Head of caudate nucleus (tissue), 42 donors: ENCODE measurements at regions not wholly inside any gene's neighbourhood (a gene's known extent, or its start where the extent isn't known, plus 50 kb on each side); places are given as distances from the start of the nearest gene placed in this dataset.

Source experiments
- DNase-seq, 42 donors: peaks; one replicate each; pipeline versions ENCODE4 v3.0.0 to v3.0.0-alpha.2; 2020 to 2021; ENCODE audit warnings: mixed read lengths in 7 of 42
- intact Hi-C: fragments of 100-400 bp; cut with DNase I; formaldehyde crosslinking; loops from one replicate; pipeline ENCODE4 v1.15.0; 2022

- intact Hi-C loops, result no loop called here
- peak in 5 of 42 donors; percentile 2 to 50 (median 30) for DNase-seq
Measured at GRCh38 chr4:3862640-3863420, 96.6 kb downstream of the ADRA2C start.

DNA sequence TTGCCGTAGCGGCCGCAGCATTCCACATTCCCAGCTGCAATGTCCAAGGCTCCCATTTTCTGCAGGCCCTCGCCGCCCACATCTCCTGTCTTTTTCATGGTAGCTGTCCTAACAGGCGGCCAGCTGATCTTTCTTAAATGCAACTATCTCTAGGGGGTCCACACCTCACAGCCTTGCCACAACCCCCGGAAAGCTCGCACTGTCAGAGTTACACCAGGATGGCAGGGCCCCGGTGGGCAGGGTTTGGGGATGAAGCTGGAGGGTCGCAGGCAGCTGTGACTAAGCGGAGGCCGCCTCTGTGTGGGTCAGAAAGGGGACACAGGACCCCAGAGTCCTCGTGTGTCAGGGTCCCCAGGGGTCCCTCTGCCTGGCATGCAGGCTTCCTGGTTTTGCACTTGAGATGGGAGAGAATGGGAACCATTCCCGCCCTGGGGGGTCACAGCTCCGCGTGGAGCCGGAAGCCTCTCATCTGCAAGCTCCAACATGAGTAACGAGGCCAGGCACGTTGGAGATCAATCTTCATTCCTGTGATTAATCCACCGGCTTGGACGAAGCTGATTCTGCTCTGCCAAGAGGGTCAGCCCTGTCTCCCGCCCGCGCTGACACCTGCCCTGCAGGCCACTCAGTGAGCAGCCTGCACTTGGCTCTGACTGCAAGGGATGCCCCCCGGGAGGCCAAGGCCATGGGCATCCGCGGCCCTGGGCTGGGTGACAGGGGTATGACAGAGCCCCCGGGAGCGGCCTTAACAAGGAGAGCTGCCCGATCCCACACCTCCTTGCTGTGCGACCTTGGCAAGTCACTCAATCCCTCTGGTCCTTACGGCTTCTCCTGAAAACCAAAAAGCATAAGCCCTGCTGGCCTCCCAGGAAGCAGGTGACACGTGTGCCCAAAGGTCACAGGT, 97.9 kb downstream of the ADRA2C start:
- intact Hi-C loops, result no loop called here
- no peak for DNase-seq

GRCh38 chr4:3864742-3865721, 98.8 kb downstream of the ADRA2C start:
- peak in 3 of 42 donors; percentile 14 to 24 (median 18) for DNase-seq
- intact Hi-C loops, result no loop called here

DNA sequence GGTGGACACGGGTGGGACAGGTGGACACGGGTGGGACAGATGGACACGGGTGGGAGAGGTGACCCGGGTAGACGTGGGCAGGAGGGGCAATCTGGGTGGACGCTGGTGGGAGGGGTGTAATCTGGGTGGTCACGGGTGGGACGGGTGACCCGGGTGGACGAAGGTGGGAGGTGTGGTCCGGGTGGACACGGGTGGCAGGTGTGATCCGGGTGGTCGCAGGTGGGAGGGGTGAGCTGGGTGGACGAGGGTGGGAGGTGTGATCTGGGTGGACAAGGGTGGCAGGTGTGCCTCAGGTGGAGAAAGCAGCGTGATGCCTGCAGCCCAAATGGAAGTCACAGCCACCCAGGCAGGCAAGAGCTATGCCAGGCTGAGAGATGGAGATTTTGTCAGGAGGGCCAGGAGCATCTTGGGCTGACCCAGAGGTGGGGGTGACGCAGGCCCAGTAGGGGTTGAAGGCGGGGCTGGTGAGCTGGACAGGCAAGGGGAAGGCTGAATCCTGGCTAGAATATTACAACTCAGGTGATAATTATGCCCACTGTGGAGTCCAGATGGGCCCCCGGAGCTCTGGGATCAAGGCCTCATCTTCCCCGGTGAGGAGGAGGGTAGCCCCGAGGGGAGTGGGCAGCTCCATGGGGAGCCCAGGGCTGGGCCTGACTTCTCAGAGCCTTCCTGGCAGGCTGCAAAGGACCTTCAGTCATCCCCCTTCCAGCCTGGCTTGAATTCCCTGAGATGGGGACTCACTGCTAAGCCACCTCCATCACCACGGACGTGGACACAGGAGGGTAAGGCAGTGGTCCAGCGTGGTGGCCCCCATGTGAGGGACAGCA, 100.0 kb downstream of the ADRA2C start:
- peak in 8 of 42 donors; percentile 5 to 31 (median 11) for DNase-seq
- intact Hi-C loops, result no loop called here

GRCh38 chr4:3866813-3867129, 100.6 kb downstream of the ADRA2C start:
- intact Hi-C loops, result no loop called here
- peak in 5 of 42 donors; percentile 7 to 24 (median 12) for DNase-seq

DNA sequence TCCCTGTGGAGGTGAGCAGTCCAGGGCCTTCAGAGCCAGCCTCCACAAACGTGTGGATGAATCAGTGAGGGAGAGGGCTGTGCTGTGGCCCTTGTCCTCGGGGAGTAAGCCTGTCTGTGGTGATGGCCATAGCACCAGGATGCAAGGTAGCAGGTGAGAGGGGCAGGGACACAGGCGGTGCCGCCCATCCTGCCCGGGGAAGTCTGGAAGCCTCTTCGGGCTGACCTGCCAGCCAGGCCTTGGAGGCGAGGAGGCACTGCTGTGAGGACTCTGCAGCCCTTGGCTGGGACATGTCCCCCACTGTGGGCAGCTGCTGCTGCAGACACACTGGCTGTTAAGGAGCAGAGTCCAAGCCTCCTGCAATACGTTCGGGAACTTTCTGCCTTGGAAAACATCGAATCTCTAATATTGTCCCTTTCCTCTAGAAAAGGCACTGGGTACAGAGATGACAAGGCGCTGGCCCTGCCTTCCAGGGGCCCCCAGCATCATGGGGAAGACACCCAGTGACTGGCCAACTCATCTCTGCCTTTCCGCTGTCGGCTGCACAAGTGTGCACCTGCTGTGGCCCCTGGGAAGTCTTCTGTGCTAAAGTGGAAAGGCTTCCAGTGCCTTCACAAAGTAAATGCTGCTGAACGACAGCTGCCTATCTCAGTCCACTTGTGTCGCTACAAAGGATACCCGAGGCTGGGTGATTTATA, 101.4 kb downstream of the ADRA2C start:
- intact Hi-C loops, result no loop called here
- peak in 6 of 42 donors; percentile 6 to 30 (median 9) for DNase-seq

DNA sequence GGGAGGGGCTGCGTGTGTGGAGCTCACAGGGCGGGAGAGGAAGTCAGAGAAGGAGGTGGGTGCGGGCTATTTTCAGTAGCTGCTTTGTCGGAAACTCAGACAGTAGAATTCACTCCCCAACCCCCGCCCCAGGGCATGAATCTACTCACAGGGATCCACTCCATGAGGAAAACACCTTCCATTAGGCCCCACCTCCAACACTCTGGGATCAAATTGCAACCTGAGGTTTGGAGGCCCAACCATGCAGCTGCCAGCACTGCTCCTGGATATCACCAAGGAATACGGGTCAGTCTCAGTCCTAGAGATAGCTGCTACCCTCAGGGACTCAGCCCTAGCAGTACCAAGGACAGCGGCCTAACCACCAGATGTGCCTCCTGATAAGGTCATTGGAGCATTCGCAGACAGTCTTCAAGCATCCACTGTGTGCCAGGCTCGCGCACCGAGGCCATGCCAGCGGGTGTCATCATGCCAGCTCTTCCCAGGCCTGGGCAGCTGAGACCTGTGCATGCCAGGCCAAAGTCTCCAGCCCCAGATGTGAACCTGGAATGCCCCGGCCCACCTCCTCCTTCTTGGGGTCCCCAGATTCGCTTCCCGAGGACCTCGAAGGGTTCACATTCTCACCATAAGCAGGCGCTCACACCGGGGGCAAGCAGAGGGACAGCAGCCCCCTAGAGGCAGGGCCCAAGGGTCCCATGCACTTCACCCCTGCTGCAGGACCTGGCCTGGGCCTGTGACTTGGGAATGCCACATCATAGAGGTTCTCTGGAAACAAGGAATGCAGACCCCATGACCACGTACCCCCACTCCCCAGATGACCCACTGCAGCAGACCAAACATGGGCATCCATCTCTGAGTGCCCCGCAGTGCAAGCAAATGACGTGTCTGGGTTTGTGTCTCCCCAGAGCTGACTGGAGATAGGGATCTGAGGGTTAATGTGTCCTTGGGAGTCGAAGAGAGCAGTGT, 102.3 kb downstream of the ADRA2C start:
- intact Hi-C loops, result no loop called here
- DNase-seq, result peak in 3 of 42 donors; percentile 7 to 22 (median 9)

GRCh38 chr4:3869174-3869572, 103.0 kb downstream of the ADRA2C start:
- intact Hi-C loops, result no loop called here
- DNase-seq, result peak in 2 of 42 donors; percentile 6 to 10

DNA sequence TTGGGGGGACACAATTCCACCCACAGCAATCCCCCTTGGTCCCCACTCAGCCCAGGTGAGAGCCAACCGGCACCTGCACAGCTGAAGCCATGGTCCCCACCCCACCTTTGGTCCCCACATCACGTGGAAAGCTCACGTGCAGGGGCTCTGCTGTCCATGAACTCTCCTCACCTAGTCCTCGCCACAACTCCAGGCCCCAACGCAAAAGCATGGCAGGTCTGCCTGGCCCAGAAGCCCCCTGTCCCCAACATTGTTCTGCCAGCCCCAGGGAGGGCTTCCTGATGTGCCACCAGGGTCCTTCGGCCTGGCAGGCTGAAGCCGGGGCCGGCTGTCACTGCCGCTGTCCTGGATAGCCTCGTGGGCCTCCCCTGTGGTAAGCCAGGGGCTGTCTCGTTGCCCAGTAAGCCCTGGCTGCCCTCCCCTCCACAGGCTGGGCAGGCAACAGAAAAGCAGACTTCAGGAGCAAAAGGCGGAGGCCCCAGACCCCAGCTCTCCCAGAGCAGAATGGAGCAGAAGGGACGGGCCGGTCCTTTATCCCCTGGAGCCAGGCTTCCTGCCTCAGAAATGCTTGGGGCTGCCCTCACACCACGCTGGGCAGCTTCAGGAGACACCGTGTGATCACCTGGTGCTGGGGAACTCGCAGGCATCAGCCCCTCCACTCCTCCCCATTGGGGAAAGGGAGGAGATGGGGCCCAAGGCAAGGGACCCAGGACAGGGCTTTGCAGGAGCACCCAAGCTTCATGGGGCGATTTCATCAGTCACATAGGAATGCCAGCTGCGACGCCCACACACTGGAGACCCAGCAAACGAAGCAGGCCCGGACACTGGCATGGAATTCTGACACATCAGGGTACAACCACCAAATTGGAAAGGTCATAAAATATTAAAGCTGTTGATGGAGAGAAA, 103.7 kb downstream of the ADRA2C start:
- peak in 5 of 42 donors; percentile 7 to 22 (median 10) for DNase-seq

GRCh38 chr4:3870567-3870962, 104.4 kb downstream of the ADRA2C start:
- intact Hi-C loops, result no loop called here
- peak in 2 of 42 donors; percentile 1 to 24 for DNase-seq

More for the DNA sequence above, 103.7 kb downstream of the ADRA2C start:
- intact Hi-C loops, result no loop called here

DNA sequence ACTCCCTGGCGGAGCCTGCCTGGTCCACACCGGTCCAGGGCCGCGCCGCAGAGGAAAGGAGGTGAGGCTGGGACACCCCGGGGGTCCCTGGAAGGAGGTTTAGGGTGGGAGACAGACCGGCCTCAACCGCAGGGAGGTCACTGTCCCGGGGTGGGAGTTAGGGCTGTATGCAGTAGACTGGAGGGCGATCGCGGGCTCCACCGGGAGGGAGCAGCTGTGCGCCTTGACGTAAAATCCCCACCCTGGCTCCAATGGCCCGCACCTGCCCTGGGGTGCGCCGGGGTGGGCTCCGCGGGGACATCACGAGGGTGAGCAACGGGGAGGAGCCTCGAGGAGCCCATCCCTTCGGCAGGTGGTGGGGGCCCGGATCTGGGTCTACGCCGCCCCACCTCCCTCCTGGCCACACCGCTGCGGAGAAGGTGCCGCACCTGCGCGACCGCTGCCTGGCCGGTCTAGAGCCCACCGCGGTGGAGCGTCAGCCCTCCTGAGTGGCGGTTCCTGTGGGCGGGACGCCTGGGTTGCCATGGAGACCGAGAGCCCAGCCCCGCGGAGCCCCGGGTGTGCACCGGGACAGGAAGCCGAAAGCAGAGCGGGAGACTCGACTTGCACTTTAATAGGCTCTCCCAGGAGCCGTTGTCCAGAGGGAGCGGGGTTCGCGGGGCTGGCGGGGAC, 105.1 kb downstream of the ADRA2C start:
- intact Hi-C loops, result no loop called here
- peak in 41 of 42 donors; percentile 17 to 84 (median 66) for DNase-seq

DNA sequence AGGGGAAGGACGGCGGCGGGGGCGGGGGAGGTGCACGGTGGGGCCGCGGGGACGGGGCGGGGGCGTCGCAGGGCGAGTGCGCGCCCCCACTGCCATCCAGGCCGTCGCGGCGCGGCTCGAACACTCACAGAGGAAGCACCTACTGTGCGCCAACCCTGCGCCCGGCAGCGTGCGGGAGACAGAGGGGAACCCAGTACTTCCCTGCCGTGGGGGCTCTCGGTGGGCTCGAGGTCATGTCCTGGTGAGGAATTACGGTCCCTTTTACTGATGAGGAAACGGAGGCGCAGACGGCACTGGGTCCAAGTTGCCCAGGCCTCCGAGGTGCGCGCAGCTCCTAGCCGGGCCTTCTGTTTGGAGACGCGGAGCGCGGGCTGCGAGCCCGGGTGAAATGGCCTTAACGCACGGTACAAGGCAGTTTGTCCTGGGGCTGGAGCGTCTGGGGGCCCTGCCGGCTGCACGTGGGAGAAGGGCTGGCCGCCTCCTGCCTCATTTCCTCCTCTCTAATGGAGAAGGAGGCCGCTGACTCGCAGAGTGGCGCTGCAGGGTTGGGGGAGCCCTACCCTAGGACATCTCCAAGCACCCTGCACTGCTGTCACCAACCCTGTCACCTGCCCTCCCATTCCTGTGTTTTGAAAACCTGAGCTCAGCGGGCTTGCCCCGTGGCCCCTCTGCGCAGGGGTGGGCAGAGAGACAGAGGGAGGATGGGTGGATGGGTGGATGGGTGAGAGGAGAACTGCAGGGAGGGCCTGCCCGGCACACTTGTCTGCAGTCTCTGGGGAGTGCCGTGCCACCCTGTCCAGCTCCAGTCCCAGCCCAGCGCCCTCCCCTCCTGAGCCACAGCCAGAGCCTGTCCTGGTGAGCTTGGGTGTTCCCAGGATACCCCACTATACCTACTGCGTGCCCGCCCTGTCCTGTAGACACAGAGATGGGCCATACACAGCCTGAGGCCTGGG, 106.0 kb downstream of the ADRA2C start:
- peak in 4 of 42 donors; percentile 5 to 22 (median 10) for DNase-seq
- intact Hi-C loops, result no loop called here

- intact Hi-C loops, result no loop called here
- peak in 2 of 42 donors; percentile 1 to 4 for DNase-seq
Measured at GRCh38 chr4:3872834-3873313, 106.7 kb downstream of the ADRA2C start.
